GM12891 (cell line): ENCODE measurements at regions not wholly inside any gene's neighbourhood (a gene's known extent, or its start where the extent isn't known, plus 50 kb on each side); places are given as distances from the start of the nearest gene placed in this dataset.

ENCODE experiments used
- DNase-seq: peaks from one replicate; pipeline ENCODE4 v3.0.0; 2011; ENCODE audit warnings: low spot score; ENCODE audit not compliant: insufficient read length
- FAIRE-seq: peaks from 2 replicates; lab custom pipeline; 2011; peaks lifted over from hg19 to GRCh38; lab: Jason Lieb, UNC
- PAX5 ChIP-seq: IDR thresholded peaks from 2 replicates; pipeline ENCODE4 v1.6.1; 2011; ENCODE audit warnings: low read length, moderate library complexity, mild to moderate bottlenecking; ENCODE audit not compliant: insufficient read depth, severe bottlenecking
- POLR2A ChIP-seq: IDR thresholded peaks from 2 replicates; pipeline ENCODE4 v1.6.1; 2011; ENCODE audit warnings: low read depth, low read length, control low read depth
- POLR2AphosphoS5 ChIP-seq: IDR thresholded peaks from 2 replicates; pipeline ENCODE4 v1.6.1; 2011; ENCODE audit warnings: low read depth, low read length, control low read depth
- POU2F2 ChIP-seq: IDR thresholded peaks from 2 replicates; pipeline ENCODE4 v1.6.1; 2011; ENCODE audit warnings: low read depth, mild to moderate bottlenecking, control low read depth, low read length, moderate library complexity
- SPI1 ChIP-seq: IDR thresholded peaks from 2 replicates; pipeline ENCODE4 v1.6.1; 2011; ENCODE audit warnings: low read depth, low read length, control low read depth
- TAF1 ChIP-seq: IDR thresholded peaks from 2 replicates; pipeline ENCODE4 v1.6.1; 2011; ENCODE audit warnings: low read depth, low read length, control low read depth

- no peak for TF ChIP-seq POLR2AphosphoS5
- no peak for TF ChIP-seq POLR2A
- no peak for TF ChIP-seq TAF1
- no peak for TF ChIP-seq PAX5
- TF ChIP-seq SPI1 = no peak
- TF ChIP-seq POU2F2 = no peak
- DNase-seq (no peak), FAIRE-seq (no peak)
These were observed 76.7 kb upstream of the TARDBP start for GRCh38 chr1:10935724-10936123.

- FAIRE-seq = no peak
- TF ChIP-seq POLR2A (no peak), POU2F2 (no peak), SPI1 (no peak), PAX5 (no peak), POLR2AphosphoS5 (no peak), TAF1 (no peak)
- no peak for DNase-seq
These were observed 75.2 kb upstream of the TARDBP start for GRCh38 chr1:10936998-10937901.

- FAIRE-seq = no peak
- no peak for TF ChIP-seq POLR2A
- TF ChIP-seq SPI1 = no peak
- TF ChIP-seq POU2F2 = no peak
- no peak for TF ChIP-seq POLR2AphosphoS5
- no peak for TF ChIP-seq PAX5
- no peak for TF ChIP-seq TAF1
- no peak for DNase-seq
These were observed 73.6 kb upstream of the TARDBP start for GRCh38 chr1:10938741-10939417.

DNA sequence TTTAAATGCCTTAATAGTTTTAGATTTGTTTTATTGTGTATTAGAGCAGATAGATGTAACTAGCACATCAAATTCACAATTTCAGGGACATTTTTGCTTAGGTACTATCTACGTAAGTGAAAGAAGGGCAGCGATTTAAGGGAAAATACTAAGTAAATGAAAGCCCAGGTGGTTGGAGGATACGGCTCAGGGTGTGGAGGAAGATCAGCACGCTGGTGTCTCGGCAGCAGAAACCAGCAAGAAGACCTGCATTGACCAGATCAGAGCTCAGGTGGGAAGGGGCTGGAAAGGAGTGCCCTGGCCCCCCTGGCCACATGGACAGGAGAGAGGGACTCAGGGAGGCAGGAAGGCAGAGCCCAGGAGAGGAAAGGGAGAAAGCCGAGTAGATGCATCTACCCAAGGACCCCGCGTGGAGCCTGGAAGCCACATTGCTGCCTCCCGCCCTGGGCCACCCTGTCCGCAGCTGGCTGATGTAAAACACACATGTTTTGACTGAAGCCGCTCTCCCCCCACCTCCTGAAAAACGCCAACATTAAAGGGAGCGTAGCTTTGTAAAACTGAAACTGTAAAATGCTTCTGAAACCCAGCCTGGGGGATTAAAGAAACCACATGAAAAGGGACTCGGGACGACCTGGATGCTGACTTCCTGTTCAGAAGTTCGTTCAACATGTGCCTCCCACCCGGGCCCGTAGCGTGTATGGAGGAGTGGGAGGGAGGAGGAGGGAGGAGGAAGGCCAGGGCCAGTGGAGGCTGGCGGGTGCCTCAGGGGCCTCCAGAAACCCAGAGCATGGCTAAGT lies 72.6 kb upstream of the TARDBP start:
- peak; percentile 87 for FAIRE-seq

GRCh38 chr1:10940451-10940804 lies 72.0 kb upstream of the TARDBP start:
- FAIRE-seq (no peak), DNase-seq (no peak)
- TF ChIP-seq PAX5 (no peak), POU2F2 (no peak), TAF1 (no peak), POLR2AphosphoS5 (no peak), POLR2A (no peak), SPI1 (no peak)

More for the DNA sequence above, 72.6 kb upstream of the TARDBP start:
- peak; percentile 76 for DNase-seq
- TF ChIP-seq PAX5 = no peak
- TF ChIP-seq SPI1 = peak; percentile 74
- TF ChIP-seq POLR2AphosphoS5 = no peak
- TF ChIP-seq TAF1 = no peak
- TF ChIP-seq POU2F2 = no peak

DNA sequence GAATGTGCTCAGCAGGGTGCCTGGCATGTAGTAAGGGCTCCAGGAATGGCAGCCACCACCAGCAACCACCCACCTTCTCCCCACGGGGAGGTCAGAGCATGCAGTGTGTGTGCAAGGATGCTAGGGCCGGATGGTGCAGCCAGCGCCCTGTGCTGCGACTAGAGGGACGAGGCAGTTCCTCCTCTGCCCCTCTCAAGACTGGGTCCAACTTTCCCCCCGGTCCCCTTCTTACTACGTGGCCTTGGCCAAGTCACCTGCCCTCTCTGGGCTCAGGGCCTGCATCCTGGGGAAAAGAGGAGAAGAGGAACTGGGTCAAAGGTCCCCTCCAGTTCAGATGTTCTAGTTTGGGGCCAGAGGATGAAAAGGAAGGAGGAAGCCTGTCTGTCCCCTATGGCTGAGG lies 71.6 kb upstream of the TARDBP start:
- DNase-seq (no peak), FAIRE-seq (no peak)
- TF ChIP-seq TAF1 = no peak
- no peak for TF ChIP-seq PAX5
- TF ChIP-seq POU2F2 = no peak
- TF ChIP-seq SPI1 = 0 out of 2 replicates have a peak, but pooled peaks have one; percentile 3
- no peak for TF ChIP-seq POLR2AphosphoS5

DNA sequence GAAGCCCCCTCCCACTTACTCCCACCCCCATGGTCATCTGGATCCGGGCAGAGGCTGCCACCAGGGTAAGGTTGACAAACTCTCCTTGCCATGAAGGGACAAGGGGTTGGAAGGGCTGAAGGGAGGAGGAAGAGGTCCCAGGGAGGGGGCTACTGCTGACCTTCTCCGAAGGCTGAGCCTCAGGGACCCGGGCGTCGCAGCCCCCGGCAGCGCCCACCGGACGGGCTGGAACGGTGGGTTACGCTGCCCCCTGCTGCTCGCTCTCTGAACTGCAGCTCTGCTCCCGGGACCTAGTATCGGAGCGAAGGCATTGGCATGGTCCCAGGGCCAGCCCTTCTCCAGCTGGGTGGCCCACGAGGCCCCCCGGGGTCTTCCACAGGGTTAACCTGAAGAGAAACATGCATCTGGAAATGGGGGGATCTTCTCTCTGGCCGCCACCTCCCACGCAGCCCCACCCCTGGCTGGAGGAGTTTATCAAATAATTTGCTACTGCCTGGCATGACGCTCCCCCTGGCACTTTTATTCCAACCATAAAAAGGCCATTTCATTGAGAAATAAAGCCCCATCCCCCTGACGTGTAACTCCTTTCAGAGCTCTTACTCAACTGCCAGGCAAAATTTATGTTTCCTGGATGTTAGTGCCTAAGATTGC lies 70.4 kb upstream of the TARDBP start:
- peak; percentile 47 for FAIRE-seq
- no peak for TF ChIP-seq PAX5
- no peak for TF ChIP-seq SPI1
- TF ChIP-seq POLR2A = no peak
- no peak for TF ChIP-seq TAF1
- TF ChIP-seq POU2F2 = no peak
- no peak for TF ChIP-seq POLR2AphosphoS5
- peak; percentile 71 for DNase-seq

GRCh38 chr1:10942542-10942912 lies 69.9 kb upstream of the TARDBP start:
- no peak for DNase-seq
- TF ChIP-seq SPI1 = no peak
- TF ChIP-seq POLR2A = no peak
- no peak for TF ChIP-seq POLR2AphosphoS5
- TF ChIP-seq POU2F2 = no peak
- no peak for TF ChIP-seq TAF1
- no peak for TF ChIP-seq PAX5

GRCh38 chr1:10943041-10943440 lies 69.4 kb upstream of the TARDBP start:
- FAIRE-seq (no peak), DNase-seq (no peak)
- TF ChIP-seq SPI1 (no peak), POU2F2 (no peak), PAX5 (no peak), POLR2A (no peak), POLR2AphosphoS5 (no peak), TAF1 (no peak)

More at GRCh38 chr1:10942542-10942912, 69.9 kb upstream of the TARDBP start:
- FAIRE-seq = no peak
